Peyer's patch (tissue), 4 donors: ENCODE measurements at regions not wholly inside any gene's neighbourhood (a gene's known extent, or its start where the extent isn't known, plus 50 kb on each side); places are given as distances from the start of the nearest gene placed in this dataset.
"Not testable (repeated sequence)": the region's sequence is repeated elsewhere in the genome, so short reads cannot be mapped to it uniquely, and the experiment has no call there.

Experiments
- DNase-seq, 3 donors: peaks; one replicate each; pipeline ENCODE4 v3.0.0-alpha.2; 2017 to 2019
- H3K27ac ChIP-seq, 4 donors: fragments of 200-600 bp; sonication (generic); one replicate each; pipeline ENCODE4 v1.5.1; 2016 to 2019
- H3K27me3 ChIP-seq, 2 donors: fragments of 200-600 bp; sonication (generic); one replicate each; pipeline ENCODE4 v1.5.1; 2019
- H3K36me3 ChIP-seq, 3 donors: fragments of 200-600 bp; sonication (generic); one replicate each; pipeline ENCODE4 v1.5.1; 2016 to 2019
- H3K4me1 ChIP-seq, 4 donors: fragments of 200-600 bp; sonication (generic); one replicate each; pipeline ENCODE4 v1.5.1; 2016 to 2019
- H3K4me3 ChIP-seq, 4 donors: fragments of 200-600 bp; sonication (generic); 1 replicate in 3 of 4; 2 replicates in 1 of 4; pipeline ENCODE4 v1.5.1; 2016 to 2019; ENCODE audit warnings: mild to moderate bottlenecking in 1 of 4
- H3K9me3 ChIP-seq, 4 donors: fragments of 200-600 bp; sonication (generic); one replicate each; pipeline ENCODE4 v1.5.1; 2016 to 2019; ENCODE audit warnings: mild to moderate bottlenecking in 1 of 4
- CTCF ChIP-seq, 6 experiments: fragments of 450-650 bp in 4 of 6; fragments of 200-600 bp in 2 of 6; sonication (generic) in 1 of 6; IDR thresholded peaks; one replicate each; pipeline ENCODE4 v1.5.1; 2017 to 2019; ENCODE audit warnings: antibody characterized with exemption in 6 of 6, mild to moderate bottlenecking in 3 of 6, moderate library complexity in 1 of 6
- POLR2A ChIP-seq, 2 donors: fragments of 450-650 bp; IDR thresholded peaks; one replicate each; pipeline ENCODE4 v1.5.1; 2017; ENCODE audit warnings: antibody characterized with exemption in 2 of 2, mild to moderate bottlenecking in 2 of 2, moderate library complexity in 2 of 2

- Histone ChIP-seq H3K9me3 (no peaks in the 10 kb centered on the region), H3K4me3 (no peak overlapping the region), H3K4me1 (peaks cover 0 to 9% (median 0%) of the 10 kb centered on the region in 4 donors), H3K27ac (no peak overlapping the region), H3K36me3 (no peaks in the 10 kb centered on the region), H3K27me3 (no peaks in the 10 kb centered on the region)
- TF ChIP-seq POLR2A (IDR thresholded peaks at IDR 0.05), result no peak
- no peak for TF ChIP-seq CTCF (IDR thresholded peaks at IDR 0.05)
- no peak for DNase-seq
These were observed 126.5 kb downstream of the RASSF10 start for GRCh38 chr11:13135385-13136271.

GRCh38 chr11:13136272-13136596, 127.1 kb downstream of the RASSF10 start:
- Histone ChIP-seq H3K4me1 (peaks cover 0 to 16% (median 3%) of the 10 kb centered on the region in 4 donors), H3K27me3 (no peaks in the 10 kb centered on the region), H3K36me3 (no peaks in the 10 kb centered on the region), H3K9me3 (no peaks in the 10 kb centered on the region), H3K27ac (no peak overlapping the region), H3K4me3 (no peak overlapping the region)
- TF ChIP-seq CTCF (IDR thresholded peaks at IDR 0.05) (no peak), POLR2A (IDR thresholded peaks at IDR 0.05) (no peak)
- DNase-seq, result no peak

GRCh38 chr11:13137844-13138301, 128.8 kb downstream of the RASSF10 start:
- no peaks in the 10 kb centered on the region for H3K36me3 ChIP-seq
- H3K4me3 ChIP-seq, result no peak overlapping the region
- DNase-seq, result no peak
- H3K27ac ChIP-seq, result no peak overlapping the region
- H3K9me3 ChIP-seq, result no peaks in the 10 kb centered on the region
- no peaks in the 10 kb centered on the region for H3K27me3 ChIP-seq
- TF ChIP-seq POLR2A (IDR thresholded peaks at IDR 0.05), result no peak
- no peak for TF ChIP-seq CTCF (IDR thresholded peaks at IDR 0.05)
- H3K4me1 ChIP-seq, result peaks cover 0 to 25% (median 4%) of the 10 kb centered on the region in 4 donors

GRCh38 chr11:13139085-13139484, 130.0 kb downstream of the RASSF10 start:
- not testable (repeated sequence) for H3K27me3 ChIP-seq, H3K36me3 ChIP-seq, H3K9me3 ChIP-seq, DNase-seq, H3K4me3 ChIP-seq
- peaks cover 0 to 30% (median 4%) of the 10 kb centered on the region in 4 donors for H3K4me1 ChIP-seq
- H3K27ac ChIP-seq, result peak overlapping the region in 1 of 4 donors; percentile 84

GRCh38 chr11:13140028-13140870, 131.1 kb downstream of the RASSF10 start:
- no peak for TF ChIP-seq CTCF (IDR thresholded peaks at IDR 0.05)
- no peak for TF ChIP-seq POLR2A (IDR thresholded peaks at IDR 0.05)
- peak in 2 of 3 donors; percentile 69 to 85 for DNase-seq
- H3K36me3 ChIP-seq, result no peaks in the 10 kb centered on the region
- H3K4me3 ChIP-seq, result no peak overlapping the region
- H3K27me3 ChIP-seq, result no peaks in the 10 kb centered on the region
- H3K4me1 ChIP-seq, result peaks cover 0 to 30% (median 4%) of the 10 kb centered on the region in 4 donors
- H3K27ac ChIP-seq, result peak overlapping the region in 3 of 4 donors; percentile 55 to 84 (median 64)
- no peaks in the 10 kb centered on the region for H3K9me3 ChIP-seq
